IgD-negative memory B cell (primary cell): ENCODE measurements at regions not wholly inside any gene's neighbourhood (a gene's known extent, or its start where the extent isn't known, plus 50 kb on each side); places are given as distances from the start of the nearest gene placed in this dataset.
"Not testable (repeated sequence)": the region's sequence is repeated elsewhere in the genome, so short reads cannot be mapped to it uniquely, and the experiment has no call there.

Experiments used
- H3K27ac Mint-ChIP-seq, 3 donors: one replicate each; pipeline ENCODE4 v1.8.0; 2020 to 2022; ENCODE audit warnings: mild to moderate bottlenecking in 3 of 3, mixed read lengths in 3 of 3, moderate library complexity in 1 of 3
- H3K27me3 Mint-ChIP-seq: one replicate; pipeline ENCODE4 v1.8.0; 2021; ENCODE audit warnings: mixed read lengths
- H3K36me3 Mint-ChIP-seq: one replicate; pipeline ENCODE4 v1.8.0; 2020; ENCODE audit warnings: mild to moderate bottlenecking, mixed read lengths
- H3K4me1 Mint-ChIP-seq, 3 donors: one replicate each; pipeline ENCODE4 v1.8.0; 2020 to 2022; ENCODE audit warnings: mixed read lengths in 3 of 3, mild to moderate bottlenecking in 1 of 3
- H3K4me3 Mint-ChIP-seq, 4 donors: one replicate each; pipeline ENCODE4 v1.8.0; 2020 to 2022; ENCODE audit warnings: mild to moderate bottlenecking in 4 of 4, mixed read lengths in 4 of 4, moderate library complexity in 3 of 4
- H3K9me3 Mint-ChIP-seq, 3 donors: one replicate each; pipeline ENCODE4 v1.8.0; 2020 to 2021; ENCODE audit warnings: mixed read lengths in 3 of 3, mild to moderate bottlenecking in 1 of 3

DNA sequence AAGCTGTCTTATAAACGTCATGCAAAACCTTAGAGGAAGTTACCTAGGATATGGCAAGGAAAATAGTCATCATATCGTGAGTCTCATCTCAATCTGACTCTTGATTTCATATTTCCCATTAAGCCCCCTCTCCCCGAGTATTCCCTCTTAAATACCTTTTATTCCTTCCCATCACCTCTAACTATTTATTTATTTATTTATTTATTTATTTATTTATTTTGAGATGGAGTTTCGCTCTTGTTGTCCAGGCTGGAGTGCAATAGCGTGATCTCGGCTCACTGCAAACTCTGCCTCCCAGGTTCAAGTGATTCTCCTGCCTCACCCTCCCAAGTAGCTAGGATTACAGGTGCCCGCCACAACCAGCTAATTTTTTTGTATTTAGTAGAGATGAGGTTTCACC lies 260.4 kb downstream of the SHOX2 start:
- H3K4me1 Mint-ChIP-seq, H3K4me3 Mint-ChIP-seq, H3K36me3 Mint-ChIP-seq, H3K27ac Mint-ChIP-seq, H3K27me3 Mint-ChIP-seq, H3K9me3 Mint-ChIP-seq: not testable (repeated sequence)

DNA sequence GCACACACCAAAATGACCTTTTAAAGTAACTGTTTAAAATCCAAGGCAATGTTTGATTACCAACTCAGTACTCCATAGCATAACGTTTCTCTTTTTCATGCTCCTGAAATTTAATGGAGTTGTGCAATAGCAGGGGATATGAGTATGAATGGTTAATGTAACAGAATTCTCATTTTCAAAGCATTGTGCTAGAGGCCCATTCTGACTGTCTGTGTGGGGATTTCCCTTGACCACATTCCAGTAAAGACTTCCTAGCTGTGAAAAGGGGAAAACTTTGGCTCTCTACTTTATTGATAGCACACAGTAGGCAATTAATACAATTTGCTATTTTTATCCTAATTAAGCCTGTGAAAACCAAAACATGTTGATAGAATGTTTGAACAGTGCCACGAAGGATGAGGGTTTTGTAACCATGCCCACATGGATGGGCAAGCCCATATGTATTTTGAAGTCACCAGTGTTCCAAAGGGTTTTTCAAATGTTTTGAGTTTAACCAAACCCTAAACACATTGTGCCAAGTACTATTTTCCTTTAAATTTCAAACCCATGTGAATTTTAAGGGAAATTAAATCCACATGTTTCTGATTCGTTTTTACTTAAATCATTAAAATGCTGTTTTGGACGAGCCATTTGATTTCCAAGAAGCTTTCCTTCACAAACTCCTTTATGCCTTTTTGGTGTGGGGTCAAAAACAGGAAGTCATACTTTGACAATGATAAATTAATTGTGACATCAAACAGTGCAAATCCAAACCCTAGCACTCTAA lies 261.2 kb downstream of the SHOX2 start:
- Mint-ChIP-seq H3K36me3 (no peaks in the 10 kb centered on the region), H3K27ac (no peak overlapping the region), H3K9me3 (no peaks in the 10 kb centered on the region), H3K4me3 (no peak overlapping the region), H3K4me1 (peaks cover 0 to under 1% (median 0%) of the 10 kb centered on the region in 3 donors), H3K27me3 (no peaks in the 10 kb centered on the region)

DNA sequence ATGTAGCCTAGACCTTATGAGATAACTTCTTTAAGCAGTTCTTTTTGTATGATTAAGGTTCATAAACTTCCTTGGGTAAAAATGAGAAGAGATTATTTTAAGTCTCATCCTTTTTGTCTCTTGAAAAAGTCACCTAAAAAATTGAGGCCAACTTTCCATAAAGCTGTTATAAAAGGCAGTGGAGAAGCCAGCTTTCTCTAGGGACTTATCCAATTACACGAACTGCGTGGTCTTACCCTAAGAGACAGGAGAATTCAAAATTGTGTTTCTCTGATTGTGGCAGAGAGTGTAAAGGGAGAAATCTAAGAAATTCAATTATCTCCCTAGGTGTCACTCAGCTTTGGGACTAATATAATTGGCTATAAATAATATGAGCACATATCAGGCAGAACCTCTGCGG lies 262.0 kb downstream of the SHOX2 start:
- H3K27ac Mint-ChIP-seq = no peak overlapping the region
- H3K36me3 Mint-ChIP-seq = no peaks in the 10 kb centered on the region
- H3K27me3 Mint-ChIP-seq = no peaks in the 10 kb centered on the region
- no peak overlapping the region for H3K4me3 Mint-ChIP-seq
- peaks cover 0 to 3% (median 0%) of the 10 kb centered on the region in 3 donors for H3K4me1 Mint-ChIP-seq
- H3K9me3 Mint-ChIP-seq = no peaks in the 10 kb centered on the region

GRCh38 chr3:157841029-157841428 lies 265.2 kb downstream of the SHOX2 start:
- Mint-ChIP-seq H3K27me3 (no peaks in the 10 kb centered on the region), H3K27ac (no peak overlapping the region), H3K4me1 (peaks cover 0 to 3% (median 0%) of the 10 kb centered on the region in 3 donors), H3K4me3 (no peak overlapping the region), H3K36me3 (no peaks in the 10 kb centered on the region), H3K9me3 (no peaks in the 10 kb centered on the region)

DNA sequence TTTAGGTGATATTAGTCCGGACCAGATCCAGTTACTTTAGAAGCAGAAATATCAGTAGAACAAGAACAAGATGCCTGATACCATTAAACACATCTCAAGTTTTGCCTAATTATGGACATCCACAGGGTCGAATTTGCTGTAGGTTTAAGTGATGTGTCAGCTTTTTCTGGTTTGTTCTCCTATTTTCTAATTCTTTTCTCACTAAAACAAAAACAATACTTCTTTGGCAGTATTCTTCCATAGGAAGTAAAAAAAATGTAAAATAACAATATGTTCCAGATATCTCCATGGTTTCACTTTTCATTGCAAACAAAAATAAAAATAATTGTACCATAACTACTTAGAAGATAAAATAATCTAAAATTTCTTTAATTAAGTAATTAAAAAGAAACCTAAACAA lies 265.7 kb downstream of the SHOX2 start:
- no peaks in the 10 kb centered on the region for H3K9me3 Mint-ChIP-seq

GRCh38 chr3:157838457-157838856 lies 267.8 kb downstream of the SHOX2 start:
- H3K27me3 Mint-ChIP-seq = peaks cover 2% of the 10 kb centered on the region
- peaks cover 0 to 3% (median 0%) of the 10 kb centered on the region in 3 donors for H3K4me1 Mint-ChIP-seq
- H3K36me3 Mint-ChIP-seq = no peaks in the 10 kb centered on the region
- H3K9me3 Mint-ChIP-seq = no peaks in the 10 kb centered on the region
- H3K27ac Mint-ChIP-seq = no peak overlapping the region
- no peak overlapping the region for H3K4me3 Mint-ChIP-seq

More for the DNA sequence above, 265.7 kb downstream of the SHOX2 start:
- Mint-ChIP-seq H3K4me1 (peaks cover 0 to 3% (median 0%) of the 10 kb centered on the region in 3 donors), H3K27ac (no peak overlapping the region), H3K4me3 (no peak overlapping the region), H3K27me3 (no peaks in the 10 kb centered on the region), H3K36me3 (no peaks in the 10 kb centered on the region)

DNA sequence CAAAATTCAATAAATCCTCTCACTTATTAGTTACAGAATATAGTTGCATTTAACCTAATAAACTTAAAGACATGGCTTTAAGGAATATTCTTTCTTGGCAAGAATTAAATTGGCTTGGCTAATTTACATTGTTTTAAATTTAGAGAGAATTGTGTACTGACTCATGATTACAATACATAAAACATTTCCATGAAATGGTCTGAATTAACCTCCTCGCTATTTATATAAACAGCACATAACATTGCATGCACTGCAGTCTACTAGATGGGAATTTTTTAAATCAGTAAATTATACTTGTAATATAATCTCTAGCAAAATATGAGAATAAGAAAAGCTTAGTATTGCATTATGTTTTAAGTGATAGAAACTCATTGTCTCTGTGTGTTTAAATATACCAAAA lies 268.9 kb downstream of the SHOX2 start:
- Mint-ChIP-seq H3K27me3 (peaks cover 2% of the 10 kb centered on the region), H3K27ac (no peak overlapping the region), H3K9me3 (no peaks in the 10 kb centered on the region), H3K4me3 (no peak overlapping the region), H3K4me1 (peaks cover 0 to 3% (median 0%) of the 10 kb centered on the region in 3 donors), H3K36me3 (no peaks in the 10 kb centered on the region)

DNA sequence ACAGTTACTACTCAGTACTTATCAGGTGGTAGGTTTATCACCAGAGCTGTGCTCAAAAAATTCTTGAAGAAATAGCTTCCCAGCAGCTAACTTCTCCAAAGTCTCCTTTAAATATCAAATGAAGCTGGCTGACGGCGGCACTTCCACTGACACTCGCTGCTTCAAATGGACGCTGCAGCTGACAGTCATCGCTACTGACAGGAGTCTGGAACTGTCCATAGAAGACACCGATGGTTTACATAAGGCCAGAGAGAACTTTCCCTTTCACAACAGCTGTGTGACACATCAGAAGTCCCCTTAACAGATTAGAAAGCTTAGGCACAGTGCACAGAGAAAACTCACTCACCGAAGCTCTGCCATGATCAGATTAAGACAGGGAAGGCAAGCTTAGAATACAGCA lies 270.2 kb downstream of the SHOX2 start:
- no peaks in the 10 kb centered on the region for H3K9me3 Mint-ChIP-seq
- no peak overlapping the region for H3K4me3 Mint-ChIP-seq
- peaks cover 0 to 3% (median 0%) of the 10 kb centered on the region in 3 donors for H3K4me1 Mint-ChIP-seq

GRCh38 chr3:157832588-157832987 lies 273.6 kb downstream of the SHOX2 start:
- Mint-ChIP-seq H3K36me3 (no peaks in the 10 kb centered on the region), H3K4me3 (no peak overlapping the region), H3K27me3 (peaks cover 2% of the 10 kb centered on the region)

More for the DNA sequence above, 270.2 kb downstream of the SHOX2 start:
- Mint-ChIP-seq H3K27ac (no peak overlapping the region), H3K36me3 (no peaks in the 10 kb centered on the region), H3K27me3 (peaks cover 2% of the 10 kb centered on the region)

GRCh38 chr3:157830556-157831236 lies 275.5 kb downstream of the SHOX2 start:
- Mint-ChIP-seq H3K9me3 (peaks cover 6 to 22% (median 9%) of the 10 kb centered on the region in 3 donors), H3K4me1 (no peaks in the 10 kb centered on the region), H3K36me3 (no peaks in the 10 kb centered on the region), H3K27me3 (peaks cover 2% of the 10 kb centered on the region), H3K4me3 (no peak overlapping the region), H3K27ac (no peak overlapping the region)

More at GRCh38 chr3:157832588-157832987, 273.6 kb downstream of the SHOX2 start:
- H3K4me1 Mint-ChIP-seq = no peaks in the 10 kb centered on the region
- H3K9me3 Mint-ChIP-seq = peaks cover 4 to 16% (median 6%) of the 10 kb centered on the region in 3 donors
- H3K27ac Mint-ChIP-seq = no peak overlapping the region

DNA sequence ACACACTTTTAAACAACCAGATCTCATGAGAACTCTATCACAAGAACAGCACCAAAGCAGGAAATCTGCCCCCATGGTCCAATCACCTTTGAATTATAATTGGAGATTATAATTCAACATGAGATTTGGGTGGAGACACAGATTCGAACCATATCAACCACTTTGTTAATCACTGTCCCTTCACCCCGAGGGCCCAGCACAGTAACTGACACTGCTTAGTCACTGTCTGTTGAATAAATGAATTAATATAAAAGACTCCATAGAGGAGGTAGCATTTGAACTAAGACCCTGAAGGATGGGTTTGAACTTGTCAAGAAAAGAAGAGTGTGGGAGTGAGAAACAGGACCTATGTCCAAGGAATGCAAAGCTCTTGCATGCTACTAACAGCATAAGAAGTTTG lies 276.4 kb downstream of the SHOX2 start:
- no peaks in the 10 kb centered on the region for H3K36me3 Mint-ChIP-seq
- no peaks in the 10 kb centered on the region for H3K4me1 Mint-ChIP-seq
- no peak overlapping the region for H3K27ac Mint-ChIP-seq
- H3K27me3 Mint-ChIP-seq = peaks cover 2% of the 10 kb centered on the region
- peaks cover 6 to 22% (median 9%) of the 10 kb centered on the region in 3 donors for H3K9me3 Mint-ChIP-seq
- no peak overlapping the region for H3K4me3 Mint-ChIP-seq

- Mint-ChIP-seq H3K27me3 (no peaks in the 10 kb centered on the region), H3K27ac (no peak overlapping the region), H3K36me3 (peaks cover 2% of the 10 kb centered on the region)
Observed at GRCh38 chr3:157824281-157824680, 281.9 kb downstream of the SHOX2 start.

DNA sequence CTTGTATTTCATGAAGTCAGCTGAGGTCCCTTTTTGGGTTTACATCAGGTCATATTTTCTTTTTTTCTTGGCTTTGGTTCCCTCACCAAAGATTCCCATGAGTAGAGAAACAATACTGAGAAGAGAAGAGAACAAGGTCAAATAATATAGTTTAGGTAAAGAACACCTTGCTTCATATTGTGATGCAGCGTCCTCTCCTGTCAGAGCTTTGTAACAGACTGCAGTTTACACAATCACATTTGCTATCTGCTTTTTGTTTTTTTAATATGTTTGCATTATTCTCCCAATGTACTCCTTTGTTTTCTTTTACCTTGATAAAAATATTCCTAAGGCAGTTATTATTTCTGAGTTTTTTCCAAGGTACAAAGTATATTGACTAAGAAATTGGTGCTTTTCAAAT lies 283.2 kb downstream of the SHOX2 start:
- H3K36me3 Mint-ChIP-seq = peaks cover 2% of the 10 kb centered on the region

More at GRCh38 chr3:157824281-157824680, 281.9 kb downstream of the SHOX2 start:
- H3K4me1 Mint-ChIP-seq = no peaks in the 10 kb centered on the region
- H3K9me3 Mint-ChIP-seq = peaks cover 6 to 13% (median 8%) of the 10 kb centered on the region in 3 donors
- H3K4me3 Mint-ChIP-seq = no peak overlapping the region

DNA sequence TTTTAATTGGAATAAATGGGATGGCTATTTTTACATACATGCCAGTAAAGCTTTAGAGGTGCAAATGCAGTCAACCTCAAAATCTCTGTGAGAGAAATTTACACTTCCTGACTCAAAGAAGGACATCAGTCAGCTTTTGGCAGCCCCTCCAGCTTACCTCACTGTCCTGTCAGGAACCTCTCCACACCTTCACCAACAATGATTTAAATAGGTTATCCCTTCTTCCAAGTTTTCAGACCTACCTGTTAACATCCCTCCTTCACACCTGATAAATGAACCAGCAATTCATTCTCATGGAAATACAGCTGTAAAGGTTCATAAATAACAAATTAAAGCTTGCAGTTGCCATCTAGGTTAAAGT lies 286.1 kb downstream of the SHOX2 start:
- Mint-ChIP-seq H3K9me3 (peaks cover 0 to 2% (median 0%) of the 10 kb centered on the region in 3 donors), H3K36me3 (peaks cover 2% of the 10 kb centered on the region), H3K4me3 (no peak overlapping the region), H3K27me3 (peaks cover 2% of the 10 kb centered on the region), H3K4me1 (no peaks in the 10 kb centered on the region), H3K27ac (no peak overlapping the region)

More for the DNA sequence above, 283.2 kb downstream of the SHOX2 start:
- H3K4me3 Mint-ChIP-seq = no peak overlapping the region
- H3K9me3 Mint-ChIP-seq = peaks cover 2 to 6% (median 5%) of the 10 kb centered on the region in 3 donors
- H3K27me3 Mint-ChIP-seq = no peaks in the 10 kb centered on the region
- no peaks in the 10 kb centered on the region for H3K4me1 Mint-ChIP-seq
- no peak overlapping the region for H3K27ac Mint-ChIP-seq

DNA sequence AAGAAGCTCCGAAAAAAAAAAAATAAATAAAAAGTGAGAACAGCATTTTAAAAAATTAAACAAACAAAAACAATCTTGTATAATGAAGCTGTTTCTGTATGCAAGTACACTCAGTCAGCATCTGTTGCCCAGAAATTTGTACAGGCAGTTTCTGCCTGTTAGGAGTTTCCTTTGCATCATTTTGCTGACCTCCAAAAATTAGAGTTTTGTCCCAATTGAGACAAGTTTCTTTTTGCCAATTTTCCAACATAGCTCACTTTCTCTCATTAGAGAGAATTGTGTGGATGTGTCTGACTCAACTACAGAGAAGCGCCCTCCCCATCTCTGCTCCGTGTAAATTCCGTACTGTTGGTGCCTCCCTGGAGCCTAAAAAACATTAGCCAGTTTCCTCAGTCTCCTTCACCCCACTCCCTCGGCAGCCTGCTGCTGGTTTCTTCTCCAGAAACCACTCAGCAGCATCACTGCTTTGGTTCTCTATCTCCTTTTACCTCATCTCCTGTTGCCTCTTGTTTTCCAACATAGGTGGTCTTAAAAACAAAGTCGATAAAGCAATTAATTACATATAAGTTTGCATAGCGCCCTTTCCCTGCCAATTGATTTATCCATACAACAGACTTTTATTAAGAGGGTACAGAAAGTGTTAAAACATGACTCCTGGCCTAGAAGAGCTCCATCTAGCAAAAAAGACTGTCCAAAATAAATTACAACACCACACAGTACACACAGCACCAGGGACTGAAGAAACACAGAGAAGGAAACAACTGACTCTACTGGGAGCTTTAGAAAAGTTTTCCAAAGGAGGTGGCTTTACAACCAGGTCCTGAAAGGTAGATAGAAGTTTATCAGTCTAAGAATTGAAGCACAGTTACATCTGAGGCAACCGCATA lies 286.7 kb downstream of the SHOX2 start:
- H3K27me3 Mint-ChIP-seq = peaks cover 2% of the 10 kb centered on the region

More for the DNA sequence above, 286.7 kb downstream of the SHOX2 start:
- peaks cover 2% of the 10 kb centered on the region for H3K36me3 Mint-ChIP-seq
- no peak overlapping the region for H3K4me3 Mint-ChIP-seq
- H3K9me3 Mint-ChIP-seq = peaks cover 0 to 2% (median 0%) of the 10 kb centered on the region in 3 donors
- H3K27ac Mint-ChIP-seq = no peak overlapping the region
- no peaks in the 10 kb centered on the region for H3K4me1 Mint-ChIP-seq
